HepG2 (cell line): ENCODE measurements at regions not wholly inside any gene's neighbourhood (a gene's known extent, or its start where the extent isn't known, plus 50 kb on each side); places are given as distances from the start of the nearest gene placed in this dataset.
A peak's percentile ranks its signal among the peaks of the same experiment; 100 is the strongest.

Source experiments
- ATAC-seq: fragments of 200-7000 bp; cut with Tn5 transposase; 3 replicates; pipeline ENCODE4 v1.9.1; 2020; ENCODE audit warnings: mild to moderate bottlenecking, moderate library complexity
- BruUV-seq: library from RNA; stranded (reverse); fragments of 400-500 nt; replicated peaks from 2 replicates; lab custom pipeline; 2021; lab: Mats Ljungman, UMichigan
- CTCF ChIA-PET: fragments of 300-600 bp; formaldehyde crosslinking; extraction: SDS; loops from one replicate; lab custom pipeline; 2021; ENCODE audit warnings: low total read pairs, inconsistent platforms, low intra/inter-chr PET ratio; lab: Yijun Ruan, JAX
- POLR2A ChIA-PET: fragments of 350-600 bp; sonication (Branson Sonifier 250); formaldehyde crosslinking; loops from one replicate; lab custom pipeline; 2020; ENCODE audit warnings: antibody characterized with exemption, inconsistent platforms; lab: Yijun Ruan, JAX
- DNase-seq: peaks from one replicate; pipeline ENCODE4 v3.0.0-alpha.2; 2015; ENCODE audit warnings: low spot score
- FAIRE-seq: peaks from 3 replicates; lab custom pipeline; 2011; peaks lifted over from hg19 to GRCh38; lab: Jason Lieb, UNC
- H2AFZ ChIP-seq: one replicate; pipeline ENCODE4 v1.6.1; 2011; ENCODE audit warnings: low read length, inconsistent platforms
- H3K27ac ChIP-seq: fragments of 300-600 bp; 3 replicates; pipeline ENCODE4 v1.8.0; 2011; ENCODE audit warnings: mixed run types, mild to moderate bottlenecking, mixed read lengths, low read length, inconsistent platforms; ENCODE audit not compliant: insufficient read depth; ENCODE audit errors: extremely low read length
- H3K27me3 ChIP-seq, 2 experiments: fragments of 200-600 bp in 1 of 2; 2 replicates in 1 of 2; 3 replicates in 1 of 2; pipeline versions ENCODE4 v1.6.0 to v1.8.0; 2011; ENCODE audit warnings: low read length in 2 of 2, mild to moderate bottlenecking in 2 of 2, moderate library complexity in 2 of 2, inconsistent platforms in 1 of 2; ENCODE audit not compliant: insufficient read depth in 2 of 2, control insufficient read depth in 1 of 2
- H3K36me3 ChIP-seq, 2 experiments: fragments of 200-600 bp in 1 of 2; replicated peaks in 1 of 2; 2 replicates in 1 of 2; 3 replicates in 1 of 2; pipeline versions ENCODE4 v1.5.1 to v1.8.0; 2011; ENCODE audit warnings: low read length in 2 of 2, inconsistent platforms in 1 of 2; ENCODE audit not compliant: insufficient read depth in 2 of 2, control insufficient read depth in 1 of 2
- H3K4me1 ChIP-seq: 2 replicates; pipeline ENCODE4 v1.5.1; 2012; ENCODE audit warnings: low read length, inconsistent platforms; ENCODE audit not compliant: insufficient read depth
- H3K4me2 ChIP-seq: 2 replicates; pipeline ENCODE4 v1.6.0; 2011; ENCODE audit warnings: low read depth, low read length, inconsistent platforms
- H3K4me3 ChIP-seq, 3 experiments: fragments of 200-600 bp in 1 of 3; sonication (generic), shearing (Covaris generic) in 1 of 3; replicated peaks in 1 of 3; 2 replicates each; pipeline ENCODE4 v1.5.1; 2011 to 2016; ENCODE audit warnings: low read length in 3 of 3, inconsistent platforms in 2 of 3, low read depth in 2 of 3, mild to moderate bottlenecking in 2 of 3, control low read depth in 1 of 3, mixed read lengths in 1 of 3; ENCODE audit not compliant: insufficient read depth in 1 of 3
- H3K79me2 ChIP-seq: one replicate; pipeline ENCODE4 v1.6.1; 2011; ENCODE audit warnings: low read length, inconsistent platforms; ENCODE audit not compliant: insufficient read depth
- H3K9ac ChIP-seq: 2 replicates; pipeline ENCODE4 v1.6.0; 2011; ENCODE audit warnings: mild to moderate bottlenecking, low read depth, low read length, inconsistent platforms; ENCODE audit not compliant: insufficient read depth
- H3K9me3 ChIP-seq: 2 replicates; pipeline ENCODE4 v1.5.1; 2012; ENCODE audit warnings: mild to moderate bottlenecking, low read length
- H4K20me1 ChIP-seq: 2 replicates; pipeline ENCODE4 v1.6.0; 2011; ENCODE audit warnings: inconsistent platforms, mild to moderate bottlenecking, low read length, moderate library complexity; ENCODE audit not compliant: insufficient read depth
- ATF7 ChIP-seq, 2 experiments: fragments of 450-650 bp in 1 of 2; sonication (generic) in 1 of 2; formaldehyde crosslinking in 1 of 2; IDR thresholded peaks; 2 replicates each; pipeline versions ENCODE4 v1.4.0 to v1.6.1; 2016 to 2020; ENCODE audit warnings: antibody characterized with exemption in 1 of 2, mild to moderate bottlenecking in 1 of 2, missing genetic modification reagents in 1 of 2
- HNRNPK ChIP-seq: fragments of 200-400 bp; formaldehyde crosslinking; IDR thresholded peaks from 2 replicates; pipeline ENCODE4 v1.6.1; 2018; ENCODE audit warnings: low read length, low read depth, moderate library complexity, mild to moderate bottlenecking; ENCODE audit not compliant: poor library complexity, severe bottlenecking
- MIXL1 ChIP-seq: IDR thresholded peaks from 2 replicates; pipeline ENCODE4 v1.6.1; 2016
- MNT ChIP-seq: fragments of 450-650 bp; IDR thresholded peaks from 2 replicates; pipeline ENCODE4 v1.6.1; 2016
- NR1H2 ChIP-seq: sonication (generic); formaldehyde crosslinking; IDR thresholded peaks from 2 replicates; pipeline ENCODE4 v1.8.1; 2022; ENCODE audit warnings: low read depth, missing genetic modification reagents, borderline replicate concordance
- PCBP2 ChIP-seq: fragments of 200-400 bp; formaldehyde crosslinking; optimal IDR thresholded peaks from 2 replicates; pipeline ENCODE3; 2018; ENCODE audit warnings: low read length, low read depth; ENCODE audit not compliant: poor library complexity, severe bottlenecking
- SMAD3 ChIP-seq: sonication (generic); formaldehyde crosslinking; IDR thresholded peaks from 2 replicates; pipeline ENCODE4 v1.4.0; 2020; ENCODE audit warnings: missing genetic modification reagents
- SMAD9 ChIP-seq: sonication (generic); formaldehyde crosslinking; IDR thresholded peaks from 2 replicates; pipeline ENCODE4 v1.5.1; 2020; ENCODE audit warnings: mild to moderate bottlenecking, missing genetic modification reagents
- SSRP1 ChIP-seq: IDR thresholded peaks from 2 replicates; pipeline ENCODE4 v1.6.1; 2016; ENCODE audit warnings: control low read depth
- ZFP90 ChIP-seq: sonication (generic); formaldehyde crosslinking; IDR thresholded peaks from 2 replicates; pipeline ENCODE4 v1.8.0; 2022; ENCODE audit warnings: missing genetic modification reagents, mild to moderate bottlenecking, inconsistent platforms, borderline replicate concordance
- ZNF343 ChIP-seq: sonication (generic); formaldehyde crosslinking; IDR thresholded peaks from 2 replicates; pipeline ENCODE4 v1.4.0; 2020; ENCODE audit warnings: mild to moderate bottlenecking, missing genetic modification reagents
- ZNF674 ChIP-seq: sonication (generic); formaldehyde crosslinking; IDR thresholded peaks from 2 replicates; pipeline ENCODE4 v1.5.0; 2020; ENCODE audit warnings: low read depth, mild to moderate bottlenecking, missing genetic modification reagents
- ZNF709 ChIP-seq: sonication (generic); formaldehyde crosslinking; IDR thresholded peaks from 2 replicates; pipeline ENCODE4 v1.5.0; 2020; ENCODE audit warnings: mild to moderate bottlenecking, missing genetic modification reagents
- ZNF724P ChIP-seq: sonication (generic); formaldehyde crosslinking; IDR thresholded peaks from 2 replicates; pipeline ENCODE4 v1.8.0; 2022; ENCODE audit warnings: missing genetic modification reagents, borderline replicate concordance
- WGBS: methylation state at CpG from one replicate; pipeline ENCODE4 v1.1.6; 2017; ENCODE audit warnings: low lambda C conversion rate; 5-methylcytosine and 5-hydroxymethylcytosine counted together
- in situ Hi-C: cut with HindIII; loops from 2 replicates; pipeline ENCODE4 v1.10.0; 2017; ENCODE audit warnings: low pct_unique_long_range_greater_than_20kb; ENCODE audit not compliant: extremely low pct_ligation_motif_present
- intact Hi-C: fragments of 100-400 bp; cut with micrococcal nuclease; formaldehyde crosslinking; loops from one replicate; pipeline ENCODE4 v1.10.0; 2022; ENCODE audit not compliant: unreplicated experiment
- TF ChIP-seq, protein P1 (sequence below): sonication (generic); formaldehyde crosslinking; IDR thresholded peaks from 2 replicates; pipeline ENCODE4 v1.4.0; 2020; ENCODE audit warnings: missing genetic modification reagents, low read depth, mild to moderate bottlenecking, borderline replicate concordance
- TF ChIP-seq, protein P2 (sequence below): IDR thresholded peaks from 2 replicates; pipeline ENCODE4 v1.6.1; 2016; ENCODE audit warnings: missing compliant biosample characterization, missing genetic modification reagents, borderline replicate concordance

- ChIA-PET POLR2A (no interaction called here), CTCF (no interaction called here)
- Histone ChIP-seq H3K9me3 (peaks cover 19% of the 10 kb centered on the region), H4K20me1 (no peaks in the 10 kb centered on the region), H3K79me2 (no peaks in the 10 kb centered on the region), H3K4me1 (no peaks in the 10 kb centered on the region), H3K27ac (no peak overlapping the region), H2AFZ (no peak overlapping the region), H3K4me3 (no peak overlapping the region), H3K36me3 (no peaks in the 10 kb centered on the region), H3K27me3 (no peaks in the 10 kb centered on the region), H3K9ac (no peak overlapping the region), H3K4me2 (no peak overlapping the region)
- no peak for FAIRE-seq
- no peak for ATAC-seq
- BruUV-seq = no TSS peak
- in situ Hi-C loops (no loop called here), intact Hi-C loops (no loop called here)
- TF ChIP-seq ATF7 (IDR thresholded peaks at IDR 0.05) = peak; percentile 46; the same call in 1 of the 2 replicates
- TF ChIP-seq ATF7 (CRISPR knock-in tag; IDR thresholded peaks at IDR 0.05) = no peak
- no peak for TF ChIP-seq ZNF709
- TF ChIP-seq, all 625 proteins: peak for 1
- no peak for DNase-seq
Observed at GRCh38 chr10:109239371-109239770, 683.9 kb downstream of the XPNPEP1 start.

DNA sequence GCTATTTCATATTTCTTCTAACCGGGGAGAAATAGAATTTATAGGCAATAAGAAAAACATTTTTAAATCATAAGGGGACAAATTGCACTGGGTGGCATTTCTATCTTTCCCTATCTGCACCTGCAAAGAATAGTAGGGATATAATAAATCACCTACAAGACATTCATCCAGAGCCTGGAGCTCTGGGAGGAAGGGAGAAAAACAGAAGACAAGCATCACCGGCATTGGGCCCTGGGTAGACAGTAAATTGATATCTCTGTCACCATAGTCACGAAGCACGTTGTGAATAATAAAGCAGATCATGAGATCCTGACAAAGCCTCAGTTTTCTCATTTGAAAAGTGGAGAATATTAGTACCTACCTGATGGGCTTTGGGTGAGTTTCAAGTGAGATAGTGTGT is 685.6 kb downstream of the XPNPEP1 start:
- no peak for FAIRE-seq
- intact Hi-C loops = no loop called here
- TF ChIP-seq ZFP90 (CRISPR knock-in tag) = no peak
- no peak for TF ChIP-seq SMAD9 (CRISPR knock-in tag)
- no peak for TF ChIP-seq HNRNPK
- no peak for TF ChIP-seq SMAD3 (CRISPR knock-in tag)
- TF ChIP-seq ZNF343 (CRISPR knock-in tag) = no peak
- no peak for TF ChIP-seq ZNF674
- TF ChIP-seq SSRP1 (CRISPR knock-in tag) = no peak
- no peak for TF ChIP-seq PCBP2
- TF ChIP-seq, protein P1, sequence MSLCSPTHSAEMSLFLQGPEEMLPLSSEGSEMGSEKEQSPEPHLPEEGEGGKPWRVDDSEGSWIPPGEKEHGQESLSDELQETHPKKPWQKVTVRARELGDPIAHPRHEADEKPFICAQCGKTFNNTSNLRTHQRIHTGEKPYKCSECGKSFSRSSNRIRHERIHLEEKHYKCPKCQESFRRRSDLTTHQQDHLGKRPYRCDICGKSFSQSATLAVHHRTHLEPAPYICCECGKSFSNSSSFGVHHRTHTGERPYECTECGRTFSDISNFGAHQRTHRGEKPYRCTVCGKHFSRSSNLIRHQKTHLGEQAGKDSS (CRISPR knock-in tag) = no peak
- TF ChIP-seq, protein P2, sequence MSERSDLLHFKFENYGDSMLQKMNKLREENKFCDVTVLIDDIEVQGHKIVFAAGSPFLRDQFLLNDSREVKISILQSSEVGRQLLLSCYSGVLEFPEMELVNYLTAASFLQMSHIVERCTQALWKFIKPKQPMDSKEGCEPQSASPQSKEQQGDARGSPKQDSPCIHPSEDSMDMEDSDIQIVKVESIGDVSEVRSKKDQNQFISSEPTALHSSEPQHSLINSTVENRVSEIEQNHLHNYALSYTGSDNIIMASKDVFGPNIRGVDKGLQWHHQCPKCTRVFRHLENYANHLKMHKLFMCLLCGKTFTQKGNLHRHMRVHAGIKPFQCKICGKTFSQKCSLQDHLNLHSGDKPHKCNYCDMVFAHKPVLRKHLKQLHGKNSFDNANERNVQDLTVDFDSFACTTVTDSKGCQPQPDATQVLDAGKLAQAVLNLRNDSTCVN (CRISPR knock-in tag) = no peak
- no peak for TF ChIP-seq MNT
- no peak for TF ChIP-seq NR1H2
- no peak for TF ChIP-seq MIXL1
- no peak for TF ChIP-seq ZNF724P

More for the DNA sequence above, 685.6 kb downstream of the XPNPEP1 start:
- H3K27ac ChIP-seq = no peak overlapping the region
- in situ Hi-C loops = no loop called here
- H2AFZ ChIP-seq = no peak overlapping the region
- H3K4me3 ChIP-seq = no peak overlapping the region
- ChIA-PET POLR2A (no interaction called here), CTCF (no interaction called here)
- BruUV-seq = no TSS peak
- DNase-seq (no peak), ATAC-seq (no peak)
- no peaks in the 10 kb centered on the region for H3K4me1 ChIP-seq
- H3K79me2 ChIP-seq = no peaks in the 10 kb centered on the region
- no peak overlapping the region for H3K4me2 ChIP-seq
- H3K36me3 ChIP-seq = no peaks in the 10 kb centered on the region
- peaks cover 7% of the 10 kb centered on the region for H3K9me3 ChIP-seq
- 13% methylated on average over 4 of the region's 4 CpGs for WGBS
- no peaks in the 10 kb centered on the region for H4K20me1 ChIP-seq
- no peaks in the 10 kb centered on the region for H3K27me3 ChIP-seq
- no peak overlapping the region for H3K9ac ChIP-seq
